Neural cell (in vitro differentiated cells): ENCODE measurements at regions not wholly inside any gene's neighbourhood (a gene's known extent, or its start where the extent isn't known, plus 50 kb on each side); places are given as distances from the start of the nearest gene placed in this dataset.

Experiments
- CTCF ChIP-seq: fragments of 450-650 bp; IDR thresholded peaks from 2 replicates; pipeline ENCODE4 v1.5.1; 2014; ENCODE audit warnings: antibody characterized with exemption, mild to moderate bottlenecking, moderate library complexity; ENCODE audit not compliant: poor library complexity, severe bottlenecking
- EZH2 ChIP-seq: fragments of 200-600, 300-800 bp; shearing (Covaris generic), sonication (generic); IDR thresholded peaks from 2 replicates; pipeline ENCODE4 v1.6.1; 2014; ENCODE audit warnings: antibody characterized with exemption, low read length, borderline replicate concordance, mild to moderate bottlenecking; ENCODE audit not compliant: insufficient read depth, poor library complexity, severe bottlenecking
- RAD21 ChIP-seq: fragments of 450-650 bp; conservative IDR thresholded peaks from 2 replicates; pipeline ENCODE4 v1.6.1; 2014; ENCODE audit warnings: antibody characterized with exemption, mild to moderate bottlenecking, moderate library complexity
- SMC3 ChIP-seq: fragments of 450-650 bp; conservative IDR thresholded peaks from 2 replicates; pipeline ENCODE4 v1.6.1; 2014; ENCODE audit warnings: antibody characterized with exemption, mild to moderate bottlenecking, moderate library complexity; ENCODE audit not compliant: poor library complexity

DNA sequence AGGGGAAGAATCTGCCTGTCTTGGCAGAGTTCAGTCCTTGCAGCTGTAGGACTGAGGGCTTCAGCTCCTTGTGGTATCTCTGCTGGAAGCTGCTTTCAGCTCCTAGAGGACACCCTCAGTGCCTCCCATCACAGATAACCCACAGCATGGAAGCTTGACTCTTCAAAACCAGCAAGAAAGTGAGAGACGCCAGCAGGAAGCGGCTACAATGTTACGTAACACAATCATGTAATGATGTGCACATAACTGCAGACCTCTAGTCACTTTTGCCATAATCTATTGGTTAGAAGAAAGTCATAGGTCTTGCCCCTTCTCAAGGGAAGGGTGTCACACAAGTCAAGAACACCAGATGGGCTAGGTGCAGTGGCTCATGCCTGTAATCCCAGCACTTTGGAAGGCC is 69.1 kb upstream of the AFF3 start:
- no peak for TF ChIP-seq CTCF
- TF ChIP-seq RAD21: no peak
- no peak for TF ChIP-seq SMC3
- TF ChIP-seq EZH2: no peak
